A549 (cell line): ENCODE measurements at regions not wholly inside any gene's neighbourhood (a gene's known extent, or its start where the extent isn't known, plus 50 kb on each side); places are given as distances from the start of the nearest gene placed in this dataset.

Source experiments
- ATAC-seq, 2 experiments: fragments of 200-7000 bp in 1 of 2; fragments of >200 bp in 1 of 2; cut with Nextera tagmentation in 1 of 2; cut with Tn5 transposase in 1 of 2; 3 replicates each; pipeline versions ENCODE4 v1.8.0 to v1.9.1; 2018 to 2020; ENCODE audit warnings: mild to moderate bottlenecking in 1 of 2, moderate library complexity in 1 of 2
- CTCF ChIA-PET: fragments of 300-600 bp; sonication (Branson Sonifier 250); formaldehyde crosslinking; extraction: SDS; loops from one replicate; lab custom pipeline; 2021; ENCODE audit warnings: antibody characterized with exemption, inconsistent platforms; lab: Yijun Ruan, JAX
- POLR2A ChIA-PET: fragments of 350-600 bp; formaldehyde crosslinking; extraction: SDS; loops from one replicate; lab custom pipeline; 2021; ENCODE audit warnings: antibody characterized with exemption, inconsistent platforms; lab: Yijun Ruan, JAX
- DNase-seq, 2 experiments: peaks; one replicate each; pipeline versions ENCODE4 v3.0.0 to v3.0.0-alpha.2; 2011 to 2016; ENCODE audit warnings: low read depth in 1 of 2, low spot score in 1 of 2
- FAIRE-seq: peaks from 2 replicates; lab custom pipeline; 2011; peaks lifted over from hg19 to GRCh38; lab: Jason Lieb, UNC
- H3K27ac ChIP-seq, 2 experiments: fragments of >200 bp; sonication (Bioruptor Twin); formaldehyde crosslinking; 3 replicates each; pipeline ENCODE4 v1.5.1; 2016 to 2017
- H3K4me1 ChIP-seq: fragments of >200 bp; sonication (Bioruptor Twin); formaldehyde crosslinking; 3 replicates; pipeline ENCODE4 v1.6.1; 2016
- H3K4me2 ChIP-seq: fragments of >200 bp; sonication (Bioruptor Twin); formaldehyde crosslinking; 3 replicates; pipeline ENCODE4 v1.6.1; 2016
- H3K4me3 ChIP-seq: fragments of >200 bp; sonication (Bioruptor Twin); formaldehyde crosslinking; 3 replicates; pipeline ENCODE4 v1.5.1; 2016
- H3K9me3 ChIP-seq: fragments of >200 bp; sonication (Bioruptor Twin); formaldehyde crosslinking; 3 replicates; pipeline ENCODE4 v1.6.1; 2016
- ATOH8 ChIP-seq: fragments of 250-450 bp; sonication (Bioruptor Pico); IDR thresholded peaks from 2 replicates; pipeline ENCODE4 v1.5.0; 2020; ENCODE audit warnings: low read depth, mild to moderate bottlenecking, moderate library complexity
- BCL3 ChIP-seq: fragments of >200 bp; sonication (Bioruptor Twin); formaldehyde crosslinking; IDR thresholded peaks from 3 replicates; pipeline ENCODE4 v1.6.1; 2016
- BHLHE40 ChIP-seq: IDR thresholded peaks from 2 replicates; pipeline ENCODE4 v1.6.1; 2012; ENCODE audit warnings: low read depth, low read length, inconsistent platforms
- CBX2 ChIP-seq: fragments of 200-600 bp; sonication (generic); IDR thresholded peaks from 2 replicates; pipeline ENCODE4 v1.6.1; 2016; ENCODE audit warnings: low read depth, mild to moderate bottlenecking, borderline replicate concordance
- EHF ChIP-seq: fragments of 250-450 bp; sonication (Bioruptor Pico); IDR thresholded peaks from 2 replicates; pipeline ENCODE4 v1.5.0; 2020; ENCODE audit warnings: mild to moderate bottlenecking
- EHMT2 ChIP-seq: fragments of 200-600 bp; sonication (generic); IDR thresholded peaks from 2 replicates; pipeline ENCODE4 v1.6.1; 2016; ENCODE audit warnings: antibody characterized with exemption, low read depth, mild to moderate bottlenecking, moderate library complexity
- HES2 ChIP-seq: fragments of >200 bp; sonication (Bioruptor Twin); formaldehyde crosslinking; IDR thresholded peaks from 2 replicates; pipeline ENCODE4 v1.6.1; 2016
- HMGXB4 ChIP-seq: fragments of 250-450 bp; sonication (Bioruptor Pico); IDR thresholded peaks from 2 replicates; pipeline ENCODE4 v1.5.0; 2021; ENCODE audit warnings: mild to moderate bottlenecking, moderate library complexity, borderline replicate concordance
- MAFK ChIP-seq: fragments of 450-650 bp; IDR thresholded peaks from 2 replicates; pipeline ENCODE4 v1.6.1; 2014; ENCODE audit not compliant: partially characterized antibody
- MYC ChIP-seq: IDR thresholded peaks from 2 replicates; pipeline ENCODE4 v1.6.1; 2012; ENCODE audit warnings: mild to moderate bottlenecking, inconsistent platforms, low read length, improper control_type of control experiment, borderline replicate concordance
- NR3C1 ChIP-seq: fragments of >200 bp; sonication (Bioruptor Twin); formaldehyde crosslinking; IDR thresholded peaks from 3 replicates; pipeline ENCODE4 v1.6.1; 2017
- RAD21 ChIP-seq, 2 experiments: fragments of >200 bp in 1 of 2; sonication (Bioruptor Twin) in 1 of 2; formaldehyde crosslinking in 1 of 2; IDR thresholded peaks in 1 of 2; conservative IDR thresholded peaks in 1 of 2; 2 replicates in 1 of 2; 3 replicates in 1 of 2; pipeline ENCODE4 v1.6.1; 2012 to 2018; ENCODE audit warnings: inconsistent platforms in 1 of 2
- RARB ChIP-seq: fragments of 250-450 bp; sonication (Bioruptor Pico); IDR thresholded peaks from 2 replicates; pipeline ENCODE4 v1.8.0; 2021; ENCODE audit warnings: mild to moderate bottlenecking, moderate library complexity
- REST ChIP-seq: fragments of 200-600 bp; sonication (generic); IDR thresholded peaks from 2 replicates; pipeline ENCODE4 v1.6.1; 2016; ENCODE audit warnings: antibody characterized with exemption, mild to moderate bottlenecking, moderate library complexity
- RNF2 ChIP-seq: fragments of 200-600 bp; sonication (generic); IDR thresholded peaks from 2 replicates; pipeline ENCODE4 v1.6.1; 2016; ENCODE audit warnings: low read depth, mild to moderate bottlenecking, antibody characterized with exemption, moderate library complexity, borderline replicate concordance
- SMC3 ChIP-seq: fragments of >200 bp; sonication (Bioruptor Twin); formaldehyde crosslinking; IDR thresholded peaks from 3 replicates; pipeline ENCODE4 v1.6.1; 2018; ENCODE audit warnings: inconsistent platforms
- SREBF2 ChIP-seq: fragments of 450-650 bp; IDR thresholded peaks from 2 replicates; pipeline ENCODE4 v1.6.1; 2014; ENCODE audit warnings: mild to moderate bottlenecking, moderate library complexity
- TFCP2L1 ChIP-seq: fragments of 250-450 bp; sonication (Bioruptor Pico); IDR thresholded peaks from 2 replicates; pipeline ENCODE4 v1.5.0; 2021; ENCODE audit warnings: mild to moderate bottlenecking
- ZFP36 ChIP-seq: fragments of 450-650 bp; IDR thresholded peaks from 2 replicates; pipeline ENCODE4 v1.6.1; 2014; ENCODE audit warnings: borderline replicate concordance; ENCODE audit not compliant: partially characterized antibody
- WGBS: methylation state at CpG from one replicate; pipeline ENCODE4 v1.1.6; 2017; ENCODE audit errors: missing lambda C conversion rate; 5-methylcytosine and 5-hydroxymethylcytosine counted together

- H3K4me2 ChIP-seq, result no peak overlapping the region
- CTCF ChIA-PET, result no interaction called here
- FAIRE-seq (no peak), DNase-seq (no peak), ATAC-seq (no peak)
- H3K27ac ChIP-seq, result no peak overlapping the region
- POLR2A ChIA-PET, result no interaction called here
- TF ChIP-seq MAFK (no peak), TFCP2L1 (CRISPR knock-in tag) (no peak), HES2 (no peak), RNF2 (no peak), RAD21 (conservative IDR thresholded peaks at IDR 0.05 in 1 of 2, IDR thresholded peaks at IDR 0.05 in 1 of 2) (no peak), CBX2 (no peak), ZFP36 (no peak), NR3C1 (no peak), MYC (no peak), ATOH8 (no peak), SREBF2 (no peak), SMC3 (no peak), HMGXB4 (no peak)
- WGBS, result 24% methylated on average over 8 of the region's 16 CpGs
- no peaks in the 10 kb centered on the region for H3K9me3 ChIP-seq
- no peak overlapping the region for H3K4me3 ChIP-seq
- no peaks in the 10 kb centered on the region for H3K4me1 ChIP-seq
These were observed 987.3 kb downstream of the BRD1 start for GRCh38 chr22:48840112-48840949.

GRCh38 chr22:48838846-48839730 lies 988.6 kb downstream of the BRD1 start:
- Histone ChIP-seq H3K27ac (no peak overlapping the region), H3K4me2 (no peak overlapping the region), H3K4me1 (no peaks in the 10 kb centered on the region), H3K4me3 (no peak overlapping the region), H3K9me3 (no peaks in the 10 kb centered on the region)
- FAIRE-seq (no peak), ATAC-seq (no peak), DNase-seq (no peak)
- CTCF ChIA-PET, result no interaction called here
- POLR2A ChIA-PET, result no interaction called here
- no peak for TF ChIP-seq BHLHE40
- no peak for TF ChIP-seq EHF (CRISPR knock-in tag)
- 29% methylated on average over 13 of the region's 19 CpGs for WGBS

- no peak overlapping the region for H3K27ac ChIP-seq
- ChIA-PET CTCF (no interaction called here), POLR2A (no interaction called here)
- no peak for FAIRE-seq
- no peaks in the 10 kb centered on the region for H3K9me3 ChIP-seq
- DNase-seq, result no peak
- no peak for TF ChIP-seq RARB
- TF ChIP-seq EHMT2, result no peak
- TF ChIP-seq HMGXB4, result no peak
- no peak for TF ChIP-seq ATOH8
- TF ChIP-seq CBX2, result no peak
- no peak for TF ChIP-seq REST
- no peak for TF ChIP-seq BCL3
- WGBS, result 64% methylated on average over 7 of the region's 16 CpGs
- H3K4me2 ChIP-seq, result no peak overlapping the region
- H3K4me3 ChIP-seq, result no peak overlapping the region
- no peaks in the 10 kb centered on the region for H3K4me1 ChIP-seq
- ATAC-seq, result no peak
These were observed 989.3 kb downstream of the BRD1 start for GRCh38 chr22:48838376-48838775.
